ENCODE measurements at regions not wholly inside any gene's neighbourhood (a gene's known extent, or its start where the extent isn't known, plus 50 kb on each side); places are given as distances from the start of the nearest gene placed in this dataset.

DNA sequence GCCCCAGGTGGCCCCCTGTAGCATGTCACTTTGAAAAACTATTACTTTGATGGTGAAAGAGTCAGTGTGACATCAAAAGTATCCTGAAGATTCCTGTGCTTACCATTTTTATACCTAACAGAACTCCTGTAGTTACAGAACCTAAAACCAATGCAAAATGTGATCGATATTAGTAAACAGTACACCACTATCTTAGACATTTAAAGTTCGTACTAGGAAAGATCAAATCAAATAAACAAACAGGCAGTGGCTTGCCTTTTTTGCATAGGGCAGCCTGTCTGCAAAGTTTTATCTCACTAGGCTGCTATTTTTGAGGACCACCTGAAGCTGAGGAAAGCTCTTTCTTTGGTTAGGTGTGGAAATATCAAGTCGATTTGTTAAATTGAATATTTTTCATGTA, 944.0 kb upstream of the CITED2 start:
- no peak overlapping the region for H3K4me3 ChIP-seq (ENCODE audit: low read length)
- TF ChIP-seq, protein P1, sequence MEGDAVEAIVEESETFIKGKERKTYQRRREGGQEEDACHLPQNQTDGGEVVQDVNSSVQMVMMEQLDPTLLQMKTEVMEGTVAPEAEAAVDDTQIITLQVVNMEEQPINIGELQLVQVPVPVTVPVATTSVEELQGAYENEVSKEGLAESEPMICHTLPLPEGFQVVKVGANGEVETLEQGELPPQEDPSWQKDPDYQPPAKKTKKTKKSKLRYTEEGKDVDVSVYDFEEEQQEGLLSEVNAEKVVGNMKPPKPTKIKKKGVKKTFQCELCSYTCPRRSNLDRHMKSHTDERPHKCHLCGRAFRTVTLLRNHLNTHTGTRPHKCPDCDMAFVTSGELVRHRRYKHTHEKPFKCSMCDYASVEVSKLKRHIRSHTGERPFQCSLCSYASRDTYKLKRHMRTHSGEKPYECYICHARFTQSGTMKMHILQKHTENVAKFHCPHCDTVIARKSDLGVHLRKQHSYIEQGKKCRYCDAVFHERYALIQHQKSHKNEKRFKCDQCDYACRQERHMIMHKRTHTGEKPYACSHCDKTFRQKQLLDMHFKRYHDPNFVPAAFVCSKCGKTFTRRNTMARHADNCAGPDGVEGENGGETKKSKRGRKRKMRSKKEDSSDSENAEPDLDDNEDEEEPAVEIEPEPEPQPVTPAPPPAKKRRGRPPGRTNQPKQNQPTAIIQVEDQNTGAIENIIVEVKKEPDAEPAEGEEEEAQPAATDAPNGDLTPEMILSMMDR (IDR thresholded peaks at IDR 0.05; ENCODE audit: insufficient read depth, low read depth, low read length, missing control alignments), result no peak
- DNase-seq (ENCODE audit: low read depth), result no peak

DNA sequence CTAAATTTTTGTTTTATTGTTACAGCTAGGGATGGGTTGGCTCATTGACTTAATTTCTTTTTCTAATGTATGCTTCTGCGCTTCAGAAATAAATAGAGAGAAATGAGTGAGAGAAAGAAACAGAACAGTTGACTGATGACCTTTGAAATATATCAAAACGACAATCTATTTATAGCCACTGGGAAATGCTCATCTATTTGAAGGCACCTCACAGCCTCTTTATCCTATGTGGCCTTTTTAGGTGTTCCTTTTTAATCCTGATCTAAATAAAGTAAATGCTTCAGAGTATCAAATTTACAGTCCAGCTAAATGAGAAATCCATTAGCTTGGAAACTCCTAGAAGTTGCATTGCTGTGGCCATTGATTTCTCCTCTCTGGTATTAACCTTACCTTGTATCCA, 943.5 kb upstream of the CITED2 start:
- TF ChIP-seq, protein P1 (IDR thresholded peaks at IDR 0.05; ENCODE audit: insufficient read depth, low read depth, low read length, missing control alignments), result no peak
- no peak for DNase-seq (ENCODE audit: low read depth)
- H3K4me3 ChIP-seq (ENCODE audit: low read length), result no peak overlapping the region

- no peak for DNase-seq (ENCODE audit: low read depth)
- TF ChIP-seq, protein P1 (IDR thresholded peaks at IDR 0.05; ENCODE audit: insufficient read depth, low read depth, low read length, missing control alignments), result no peak
Observed at GRCh38 chr6:140316966-140317365, 942.5 kb upstream of the CITED2 start.

DNA sequence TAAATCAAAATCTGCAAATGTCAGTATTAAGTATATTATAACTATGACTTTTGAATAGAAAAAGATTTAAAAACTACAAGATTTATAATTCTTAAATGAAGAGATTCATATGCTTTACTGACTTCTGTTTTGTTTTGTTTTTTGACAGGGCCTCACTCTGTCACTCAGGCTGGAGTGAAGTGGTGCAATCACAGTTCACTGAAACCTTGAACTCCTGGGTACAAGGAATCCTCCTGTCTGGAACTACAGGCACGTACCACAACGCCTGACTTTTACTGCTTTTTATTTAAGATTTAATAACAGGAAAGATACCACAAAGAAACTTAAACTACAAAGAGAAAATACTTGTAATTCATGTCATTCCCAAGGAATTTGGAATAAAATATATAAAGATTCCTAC, 940.2 kb upstream of the CITED2 start:
- DNase-seq (ENCODE audit: low read depth), result no peak
- no peak overlapping the region for H3K4me3 ChIP-seq (ENCODE audit: low read length)
- TF ChIP-seq, protein P1 (IDR thresholded peaks at IDR 0.05; ENCODE audit: insufficient read depth, low read depth, low read length, missing control alignments), result no peak

More at GRCh38 chr6:140316966-140317365, 942.5 kb upstream of the CITED2 start:
- no peak overlapping the region for H3K4me3 ChIP-seq (ENCODE audit: low read length)

- TF ChIP-seq, protein P1 (IDR thresholded peaks at IDR 0.05; ENCODE audit: insufficient read depth, low read depth, low read length, missing control alignments), result no peak
- no peak for DNase-seq (ENCODE audit: low read depth)
- H3K4me3 ChIP-seq (ENCODE audit: low read length), result no peak overlapping the region
Observed at GRCh38 chr6:140311146-140311545, 936.7 kb upstream of the CITED2 start.

- TF ChIP-seq, protein P1 (IDR thresholded peaks at IDR 0.05; ENCODE audit: insufficient read depth, low read depth, low read length, missing control alignments), result no peak
- DNase-seq (ENCODE audit: low read depth), result peak; percentile 13
- no peak overlapping the region for H3K4me3 ChIP-seq (ENCODE audit: low read length)
Observed at GRCh38 chr6:140303218-140303949, 928.9 kb upstream of the CITED2 start.

DNA sequence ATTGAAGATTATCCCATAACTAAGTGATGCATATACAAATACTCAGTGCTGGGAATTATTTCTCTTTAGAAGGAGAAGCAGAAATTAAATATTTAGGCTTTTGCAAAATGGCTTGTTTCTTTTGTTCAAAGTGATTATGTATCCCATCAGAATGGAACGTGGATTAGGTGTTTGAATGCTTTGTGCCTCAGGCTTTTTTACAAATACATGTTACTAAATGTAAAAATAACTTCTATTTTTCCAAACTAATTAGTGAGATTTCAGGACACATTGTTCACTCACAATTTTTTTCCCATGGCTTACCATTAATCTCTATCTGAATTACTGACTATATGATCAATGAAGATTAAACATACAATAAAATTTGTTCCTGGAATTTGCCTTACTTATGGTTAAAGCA, 925.9 kb upstream of the CITED2 start:
- H3K4me3 ChIP-seq (ENCODE audit: low read length), result no peak overlapping the region
- TF ChIP-seq, protein P1 (IDR thresholded peaks at IDR 0.05; ENCODE audit: insufficient read depth, low read depth, low read length, missing control alignments), result no peak
- DNase-seq (ENCODE audit: low read depth), result no peak

Data from epithelial cell of esophagus (primary cell).